HG02885 (cell line): ENCODE measurements at regions not wholly inside any gene's neighbourhood (a gene's known extent, or its start where the extent isn't known, plus 50 kb on each side); places are given as distances from the start of the nearest gene placed in this dataset.

Experiments used
- ATAC-seq: cut with Tn5 transposase; IDR thresholded peaks from one replicate; pipeline ENCODE4 v1.9.1; 2021; ENCODE audit warnings: mild to moderate bottlenecking; ENCODE audit not compliant: unreplicated experiment, poor library complexity

- ATAC-seq, result no peak
These were observed 830.2 kb upstream of the KLHL1 start for GRCh38 chr13:70938462-70938861.

GRCh38 chr13:70932511-70932910 lies 824.3 kb upstream of the KLHL1 start:
- ATAC-seq, result no peak

GRCh38 chr13:70923863-70924752 lies 815.9 kb upstream of the KLHL1 start:
- no peak for ATAC-seq

- ATAC-seq, result no peak
These were observed 803.0 kb upstream of the KLHL1 start for GRCh38 chr13:70911286-70911685.

- ATAC-seq, result no peak
These were observed 800.5 kb upstream of the KLHL1 start for GRCh38 chr13:70908795-70909194.

- ATAC-seq, result no peak
These were observed 796.8 kb upstream of the KLHL1 start for GRCh38 chr13:70905035-70905434.

- no peak for ATAC-seq
These were observed 787.9 kb upstream of the KLHL1 start for GRCh38 chr13:70896136-70896535.

GRCh38 chr13:70895599-70895998 lies 787.3 kb upstream of the KLHL1 start:
- no peak for ATAC-seq

- ATAC-seq, result no peak
These were observed 786.0 kb upstream of the KLHL1 start for GRCh38 chr13:70894258-70894657.

- ATAC-seq, result peak; percentile 72
These were observed 785.6 kb upstream of the KLHL1 start for GRCh38 chr13:70893832-70894231.

GRCh38 chr13:70890289-70890688 lies 782.0 kb upstream of the KLHL1 start:
- ATAC-seq, result no peak

GRCh38 chr13:70889163-70889562 lies 780.9 kb upstream of the KLHL1 start:
- ATAC-seq, result no peak

- no peak for ATAC-seq
These were observed 775.9 kb upstream of the KLHL1 start for GRCh38 chr13:70884196-70884595.

GRCh38 chr13:70874636-70875035 lies 766.4 kb upstream of the KLHL1 start:
- ATAC-seq, result no peak

- ATAC-seq, result no peak
These were observed 756.5 kb upstream of the KLHL1 start for GRCh38 chr13:70864731-70865130.

GRCh38 chr13:70856711-70857110 lies 748.5 kb upstream of the KLHL1 start:
- no peak for ATAC-seq

- ATAC-seq, result no peak
These were observed 747.8 kb upstream of the KLHL1 start for GRCh38 chr13:70856025-70856424.

GRCh38 chr13:70849222-70849621 lies 741.0 kb upstream of the KLHL1 start:
- no peak for ATAC-seq

GRCh38 chr13:70844391-70845108 lies 736.3 kb upstream of the KLHL1 start:
- no peak for ATAC-seq

GRCh38 chr13:70842062-70842644 lies 733.9 kb upstream of the KLHL1 start:
- ATAC-seq, result no peak
